ENCODE measurements at regions not wholly inside any gene's neighbourhood (a gene's known extent, or its start where the extent isn't known, plus 50 kb on each side); places are given as distances from the start of the nearest gene placed in this dataset.

DNA sequence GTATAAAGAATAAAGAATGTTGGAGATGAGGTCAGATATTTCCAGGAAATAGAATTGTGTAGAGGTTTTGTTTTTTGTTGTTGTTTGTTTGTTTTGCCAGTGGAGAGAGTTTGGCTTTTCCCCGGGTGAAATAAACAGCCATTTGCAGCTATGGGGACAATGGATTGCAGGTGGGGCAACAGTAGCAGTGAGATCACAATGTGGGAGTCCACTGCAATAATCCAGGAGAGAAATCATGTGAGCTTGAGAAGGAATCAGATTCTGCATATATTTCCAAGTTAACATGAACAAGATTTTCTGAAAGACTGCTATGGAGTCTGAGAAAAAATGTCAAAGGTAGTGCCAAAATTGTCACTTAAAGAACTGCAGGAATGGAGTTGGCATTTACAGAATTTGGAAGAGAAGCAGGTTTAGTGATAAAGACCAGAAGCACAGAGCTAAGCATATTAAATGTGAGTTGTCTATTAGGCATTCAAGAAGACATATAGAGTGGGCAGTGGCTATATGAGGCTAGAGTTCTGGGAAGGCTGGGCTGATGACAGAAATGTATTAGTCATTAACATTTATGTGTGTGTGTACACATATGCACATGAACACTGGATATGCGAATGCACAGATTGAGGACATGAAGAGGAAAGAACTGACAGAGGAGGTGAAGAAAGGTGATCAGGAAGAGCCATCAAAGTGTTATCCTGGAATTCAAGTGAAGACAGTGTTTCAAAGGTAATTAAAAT lies 729.6 kb upstream of the PTBP2 start:
- Histone ChIP-seq H3K27me3 (ENCODE audit: insufficient read depth, poor library complexity, severe bottlenecking) (no peaks in the 10 kb centered on the region), H3K4me3 (replicated peaks; ENCODE audit: insufficient read depth, low read length) (no peak overlapping the region), H3K27ac (replicated peaks) (no peak overlapping the region)
- no peak for DNase-seq (ENCODE audit: low read depth in 1 of 2, low spot score in 1 of 2)
- TF ChIP-seq SPI1 (IDR thresholded peaks at IDR 0.05; ENCODE audit: borderline replicate concordance, low read depth): no peak
- no peak for TF ChIP-seq GABPA (IDR thresholded peaks at IDR 0.05; ENCODE audit: low read depth)
- TF ChIP-seq POLR2AphosphoS5 (IDR thresholded peaks at IDR 0.05; ENCODE audit: low read depth): no peak
- TF ChIP-seq, protein P1, sequence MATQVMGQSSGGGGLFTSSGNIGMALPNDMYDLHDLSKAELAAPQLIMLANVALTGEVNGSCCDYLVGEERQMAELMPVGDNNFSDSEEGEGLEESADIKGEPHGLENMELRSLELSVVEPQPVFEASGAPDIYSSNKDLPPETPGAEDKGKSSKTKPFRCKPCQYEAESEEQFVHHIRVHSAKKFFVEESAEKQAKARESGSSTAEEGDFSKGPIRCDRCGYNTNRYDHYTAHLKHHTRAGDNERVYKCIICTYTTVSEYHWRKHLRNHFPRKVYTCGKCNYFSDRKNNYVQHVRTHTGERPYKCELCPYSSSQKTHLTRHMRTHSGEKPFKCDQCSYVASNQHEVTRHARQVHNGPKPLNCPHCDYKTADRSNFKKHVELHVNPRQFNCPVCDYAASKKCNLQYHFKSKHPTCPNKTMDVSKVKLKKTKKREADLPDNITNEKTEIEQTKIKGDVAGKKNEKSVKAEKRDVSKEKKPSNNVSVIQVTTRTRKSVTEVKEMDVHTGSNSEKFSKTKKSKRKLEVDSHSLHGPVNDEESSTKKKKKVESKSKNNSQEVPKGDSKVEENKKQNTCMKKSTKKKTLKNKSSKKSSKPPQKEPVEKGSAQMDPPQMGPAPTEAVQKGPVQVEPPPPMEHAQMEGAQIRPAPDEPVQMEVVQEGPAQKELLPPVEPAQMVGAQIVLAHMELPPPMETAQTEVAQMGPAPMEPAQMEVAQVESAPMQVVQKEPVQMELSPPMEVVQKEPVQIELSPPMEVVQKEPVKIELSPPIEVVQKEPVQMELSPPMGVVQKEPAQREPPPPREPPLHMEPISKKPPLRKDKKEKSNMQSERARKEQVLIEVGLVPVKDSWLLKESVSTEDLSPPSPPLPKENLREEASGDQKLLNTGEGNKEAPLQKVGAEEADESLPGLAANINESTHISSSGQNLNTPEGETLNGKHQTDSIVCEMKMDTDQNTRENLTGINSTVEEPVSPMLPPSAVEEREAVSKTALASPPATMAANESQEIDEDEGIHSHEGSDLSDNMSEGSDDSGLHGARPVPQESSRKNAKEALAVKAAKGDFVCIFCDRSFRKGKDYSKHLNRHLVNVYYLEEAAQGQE (IDR thresholded peaks at IDR 0.05; ENCODE audit: insufficient replicate concordance, low read depth): no peak
- TF ChIP-seq, protein P2, sequence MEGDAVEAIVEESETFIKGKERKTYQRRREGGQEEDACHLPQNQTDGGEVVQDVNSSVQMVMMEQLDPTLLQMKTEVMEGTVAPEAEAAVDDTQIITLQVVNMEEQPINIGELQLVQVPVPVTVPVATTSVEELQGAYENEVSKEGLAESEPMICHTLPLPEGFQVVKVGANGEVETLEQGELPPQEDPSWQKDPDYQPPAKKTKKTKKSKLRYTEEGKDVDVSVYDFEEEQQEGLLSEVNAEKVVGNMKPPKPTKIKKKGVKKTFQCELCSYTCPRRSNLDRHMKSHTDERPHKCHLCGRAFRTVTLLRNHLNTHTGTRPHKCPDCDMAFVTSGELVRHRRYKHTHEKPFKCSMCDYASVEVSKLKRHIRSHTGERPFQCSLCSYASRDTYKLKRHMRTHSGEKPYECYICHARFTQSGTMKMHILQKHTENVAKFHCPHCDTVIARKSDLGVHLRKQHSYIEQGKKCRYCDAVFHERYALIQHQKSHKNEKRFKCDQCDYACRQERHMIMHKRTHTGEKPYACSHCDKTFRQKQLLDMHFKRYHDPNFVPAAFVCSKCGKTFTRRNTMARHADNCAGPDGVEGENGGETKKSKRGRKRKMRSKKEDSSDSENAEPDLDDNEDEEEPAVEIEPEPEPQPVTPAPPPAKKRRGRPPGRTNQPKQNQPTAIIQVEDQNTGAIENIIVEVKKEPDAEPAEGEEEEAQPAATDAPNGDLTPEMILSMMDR (IDR thresholded peaks at IDR 0.05; ENCODE audit: insufficient read depth, low read length): no peak

DNA sequence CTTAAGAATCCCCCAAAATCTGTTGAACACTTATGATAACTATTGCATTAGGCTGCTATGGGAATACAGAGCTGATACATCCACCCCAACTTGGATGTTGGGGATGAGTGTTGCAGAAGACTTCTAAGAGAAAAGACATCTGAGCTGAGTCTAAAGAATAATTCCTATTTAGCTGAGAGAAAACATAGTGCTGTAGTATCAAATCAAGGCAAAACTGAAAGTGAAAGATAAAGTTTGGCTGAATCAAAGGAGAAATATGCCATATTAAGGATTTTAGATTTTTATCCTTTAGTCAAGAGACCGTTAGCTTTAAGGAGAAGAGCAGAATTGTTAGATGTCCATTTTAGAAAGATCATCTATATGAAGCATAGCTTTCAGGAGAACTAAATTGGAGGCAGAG lies 726.9 kb upstream of the PTBP2 start:
- Histone ChIP-seq H3K4me3 (replicated peaks; ENCODE audit: insufficient read depth, low read length) (no peak overlapping the region), H3K27ac (replicated peaks) (no peak overlapping the region), H3K27me3 (ENCODE audit: insufficient read depth, poor library complexity, severe bottlenecking) (no peaks in the 10 kb centered on the region)
- DNase-seq (ENCODE audit: low read depth in 1 of 2, low spot score in 1 of 2): no peak
- TF ChIP-seq SPI1 (IDR thresholded peaks at IDR 0.05; ENCODE audit: borderline replicate concordance, low read depth): no peak
- TF ChIP-seq, protein P1 (IDR thresholded peaks at IDR 0.05; ENCODE audit: insufficient replicate concordance, low read depth): no peak
- TF ChIP-seq GABPA (IDR thresholded peaks at IDR 0.05; ENCODE audit: low read depth): no peak
- TF ChIP-seq, protein P2 (IDR thresholded peaks at IDR 0.05; ENCODE audit: insufficient read depth, low read length): no peak
- no peak for TF ChIP-seq POLR2AphosphoS5 (IDR thresholded peaks at IDR 0.05; ENCODE audit: low read depth)

DNA sequence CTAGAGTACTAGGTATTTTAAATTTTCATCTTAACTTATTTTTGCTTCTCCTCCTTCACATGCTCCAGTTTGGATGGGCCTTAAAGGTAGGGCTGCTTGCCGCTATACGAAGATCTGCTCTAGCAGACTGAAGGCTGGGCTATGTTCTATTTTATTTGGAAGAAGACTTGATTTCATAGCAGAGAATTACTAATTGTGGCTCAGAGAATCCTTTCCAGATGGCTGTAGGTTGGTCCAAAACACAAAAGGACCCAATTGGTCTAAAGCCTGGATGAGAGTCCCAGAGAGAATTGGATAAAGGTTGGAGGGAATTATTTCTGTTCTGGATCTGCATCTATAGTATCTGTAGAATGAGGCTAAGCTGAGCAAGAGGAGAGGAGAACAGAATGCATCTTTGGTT lies 719.4 kb upstream of the PTBP2 start:
- no peak for DNase-seq (ENCODE audit: low read depth in 1 of 2, low spot score in 1 of 2)
- Histone ChIP-seq H3K4me3 (replicated peaks; ENCODE audit: insufficient read depth, low read length) (no peak overlapping the region), H3K27ac (replicated peaks) (no peak overlapping the region), H3K27me3 (ENCODE audit: insufficient read depth, poor library complexity, severe bottlenecking) (no peaks in the 10 kb centered on the region)
- TF ChIP-seq, protein P2 (IDR thresholded peaks at IDR 0.05; ENCODE audit: insufficient read depth, low read length): no peak
